ENCODE measurements at regions not wholly inside any gene's neighbourhood (a gene's known extent, or its start where the extent isn't known, plus 50 kb on each side); places are given as distances from the start of the nearest gene placed in this dataset.

- TF ChIP-seq, protein P1, sequence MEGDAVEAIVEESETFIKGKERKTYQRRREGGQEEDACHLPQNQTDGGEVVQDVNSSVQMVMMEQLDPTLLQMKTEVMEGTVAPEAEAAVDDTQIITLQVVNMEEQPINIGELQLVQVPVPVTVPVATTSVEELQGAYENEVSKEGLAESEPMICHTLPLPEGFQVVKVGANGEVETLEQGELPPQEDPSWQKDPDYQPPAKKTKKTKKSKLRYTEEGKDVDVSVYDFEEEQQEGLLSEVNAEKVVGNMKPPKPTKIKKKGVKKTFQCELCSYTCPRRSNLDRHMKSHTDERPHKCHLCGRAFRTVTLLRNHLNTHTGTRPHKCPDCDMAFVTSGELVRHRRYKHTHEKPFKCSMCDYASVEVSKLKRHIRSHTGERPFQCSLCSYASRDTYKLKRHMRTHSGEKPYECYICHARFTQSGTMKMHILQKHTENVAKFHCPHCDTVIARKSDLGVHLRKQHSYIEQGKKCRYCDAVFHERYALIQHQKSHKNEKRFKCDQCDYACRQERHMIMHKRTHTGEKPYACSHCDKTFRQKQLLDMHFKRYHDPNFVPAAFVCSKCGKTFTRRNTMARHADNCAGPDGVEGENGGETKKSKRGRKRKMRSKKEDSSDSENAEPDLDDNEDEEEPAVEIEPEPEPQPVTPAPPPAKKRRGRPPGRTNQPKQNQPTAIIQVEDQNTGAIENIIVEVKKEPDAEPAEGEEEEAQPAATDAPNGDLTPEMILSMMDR (tag by site-specific recombination; IDR thresholded peaks at IDR 0.05): no peak
- no peak for TF ChIP-seq ZNF544 (tag by site-specific recombination; IDR thresholded peaks at IDR 0.05)
- TF ChIP-seq KLF16 (tag by site-specific recombination; IDR thresholded peaks at IDR 0.05): no peak
- TF ChIP-seq, protein P2, sequence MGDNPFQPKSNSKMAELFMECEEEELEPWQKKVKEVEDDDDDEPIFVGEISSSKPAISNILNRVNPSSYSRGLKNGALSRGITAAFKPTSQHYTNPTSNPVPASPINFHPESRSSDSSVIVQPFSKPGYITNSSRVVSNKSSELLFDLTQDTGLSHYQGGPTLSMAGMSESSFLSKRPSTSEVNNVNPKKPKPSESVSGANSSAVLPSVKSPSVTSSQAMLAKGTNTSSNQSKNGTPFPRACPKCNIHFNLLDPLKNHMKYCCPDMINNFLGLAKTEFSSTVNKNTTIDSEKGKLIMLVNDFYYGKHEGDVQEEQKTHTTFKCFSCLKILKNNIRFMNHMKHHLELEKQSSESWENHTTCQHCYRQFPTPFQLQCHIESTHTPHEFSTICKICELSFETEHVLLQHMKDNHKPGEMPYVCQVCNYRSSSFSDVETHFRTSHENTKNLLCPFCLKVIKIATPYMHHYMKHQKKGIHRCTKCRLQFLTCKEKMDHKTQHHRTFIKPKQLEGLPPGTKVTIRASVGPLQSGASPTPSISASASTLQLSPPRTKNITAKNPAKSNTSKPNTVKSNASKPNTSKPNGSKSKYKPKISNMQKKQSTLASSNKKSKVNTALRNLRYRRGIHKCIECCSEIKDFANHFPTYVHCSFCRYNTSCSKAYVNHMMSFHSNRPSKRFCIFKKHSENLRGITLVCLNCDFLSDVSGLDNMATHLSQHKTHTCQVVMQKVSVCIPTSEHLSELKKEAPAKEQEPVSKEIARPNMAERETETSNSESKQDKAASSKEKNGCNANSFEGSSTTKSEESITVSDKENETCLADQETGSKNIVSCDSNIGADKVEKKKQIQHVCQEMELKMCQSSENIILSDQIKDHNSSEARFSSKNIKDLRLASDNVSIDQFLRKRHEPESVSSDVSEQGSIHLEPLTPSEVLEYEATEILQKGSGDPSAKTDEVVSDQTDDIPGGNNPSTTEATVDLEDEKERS (tag by site-specific recombination; IDR thresholded peaks at IDR 0.05): no peak
- TF ChIP-seq ZBTB1 (tag by site-specific recombination; IDR thresholded peaks at IDR 0.05): no peak
- TF ChIP-seq TRIM28 (IDR thresholded peaks at IDR 0.05; ENCODE audit: borderline replicate concordance, low read length): no peak
- TF ChIP-seq GLI4 (tag by site-specific recombination; IDR thresholded peaks at IDR 0.05): no peak
- TF ChIP-seq ZSCAN23 (tag by site-specific recombination; IDR thresholded peaks at IDR 0.05): no peak
- no peak for TF ChIP-seq TCF7L2 (IDR thresholded peaks at IDR 0.05; ENCODE audit: borderline replicate concordance, low read depth, low read length)
- no peak for TF ChIP-seq ZNF558 (tag by site-specific recombination; IDR thresholded peaks at IDR 0.05)
Measured at GRCh38 chr2:235112365-235112764, 160.5 kb downstream of the SH3BP4 start.

Data from HEK293 (cell line).